IMR-90 (cell line): ENCODE measurements at regions not wholly inside any gene's neighbourhood (a gene's known extent, or its start where the extent isn't known, plus 50 kb on each side); places are given as distances from the start of the nearest gene placed in this dataset.

Experiments used
- ATAC-seq: fragments of 200-7000 bp; cut with Tn5 transposase; 2 replicates; pipeline ENCODE4 v1.9.1; 2020; ENCODE audit warnings: low read depth, mild to moderate bottlenecking, moderate library complexity
- BruUV-seq: library from RNA; stranded (reverse); fragments of 400-500 nt; replicated peaks from 2 replicates; lab custom pipeline; 2021; lab: Mats Ljungman, UMichigan
- CTCF ChIA-PET: fragments of 300-600 bp; formaldehyde crosslinking; extraction: SDS; loops from one replicate; lab custom pipeline; 2021; ENCODE audit warnings: antibody characterized with exemption; lab: Yijun Ruan, JAX
- POLR2A ChIA-PET: fragments of 300-600 bp; sonication (Branson Sonifier 250); formaldehyde crosslinking; loops from one replicate; lab custom pipeline; 2022; ENCODE audit warnings: antibody characterized with exemption; ENCODE audit not compliant: unreplicated experiment; lab: Charles Lee
- DNase-seq: peaks from one replicate; pipeline ENCODE4 v3.0.0; 2013
- H2AFZ ChIP-seq: replicated peaks from 2 replicates; pipeline ENCODE3; 2013; ENCODE audit warnings: low read length, mild to moderate bottlenecking; ENCODE audit not compliant: poor library complexity
- H2AK5ac ChIP-seq: 2 replicates; pipeline ENCODE4 v1.6.1; 2013; ENCODE audit warnings: low read depth, low read length, inconsistent platforms
- H2AK9ac ChIP-seq: replicated peaks from 2 replicates; pipeline ENCODE3; 2013; ENCODE audit warnings: mild to moderate bottlenecking, low read depth, low read length, moderate library complexity; ENCODE audit not compliant: poor library complexity
- H2BK120ac ChIP-seq: 2 replicates; pipeline ENCODE4 v1.6.1; 2013; ENCODE audit warnings: low read depth, low read length, inconsistent platforms
- H2BK15ac ChIP-seq: 3 replicates; pipeline ENCODE4 v1.6.1; 2013; ENCODE audit warnings: low read depth, low read length, inconsistent platforms
- H2BK20ac ChIP-seq: 2 replicates; pipeline ENCODE4 v1.6.1; 2013; ENCODE audit warnings: low read depth, mild to moderate bottlenecking, inconsistent platforms, low read length, moderate library complexity
- H2BK5ac ChIP-seq: 2 replicates; pipeline ENCODE4 v1.6.1; 2013; ENCODE audit warnings: mild to moderate bottlenecking, low read depth, low read length, inconsistent platforms; ENCODE audit not compliant: poor library complexity, severe bottlenecking
- H3K14ac ChIP-seq: replicated peaks from 2 replicates; pipeline ENCODE4 v1.6.1; 2013; ENCODE audit warnings: low read depth, low read length, inconsistent platforms
- H3K18ac ChIP-seq: 2 replicates; pipeline ENCODE4 v1.6.1; 2013; ENCODE audit warnings: low read depth, low read length, control low read depth
- H3K23ac ChIP-seq: 2 replicates; pipeline ENCODE4 v1.6.1; 2013; ENCODE audit warnings: low read depth, low read length, inconsistent platforms
- H3K27ac ChIP-seq: 2 replicates; pipeline ENCODE4 v1.5.1; 2013; ENCODE audit warnings: mild to moderate bottlenecking, control low read depth, low read length; ENCODE audit not compliant: insufficient read depth
- H3K27me3 ChIP-seq: 2 replicates; pipeline ENCODE4 v1.6.1; 2013; ENCODE audit warnings: low read length; ENCODE audit not compliant: control insufficient read depth, insufficient read depth
- H3K36me3 ChIP-seq: 2 replicates; pipeline ENCODE4 v1.6.1; 2013; ENCODE audit warnings: low read length, mixed read lengths; ENCODE audit not compliant: control insufficient read depth, insufficient read depth
- H3K4ac ChIP-seq: 2 replicates; pipeline ENCODE4 v1.6.1; 2013; ENCODE audit warnings: low read depth, low read length, inconsistent platforms
- H3K4me1 ChIP-seq: 2 replicates; pipeline ENCODE4 v1.6.1; 2013; ENCODE audit warnings: low read length, mixed read lengths; ENCODE audit not compliant: control insufficient read depth, insufficient read depth
- H3K4me2 ChIP-seq: 2 replicates; pipeline ENCODE4 v1.6.1; 2013; ENCODE audit warnings: low read depth, mild to moderate bottlenecking, control low read depth, low read length, moderate library complexity
- H3K4me3 ChIP-seq: 2 replicates; pipeline ENCODE4 v1.5.1; 2013; ENCODE audit warnings: low read depth, mild to moderate bottlenecking, control low read depth, low read length, moderate library complexity; ENCODE audit not compliant: insufficient read depth
- H3K56ac ChIP-seq: 2 replicates; pipeline ENCODE4 v1.6.1; 2013; ENCODE audit warnings: low read length, inconsistent platforms; ENCODE audit not compliant: insufficient read depth; ENCODE audit errors: extremely low read depth
- H3K79me1 ChIP-seq, 2 experiments: 2 replicates each; pipeline ENCODE4 v1.6.1; 2013; ENCODE audit warnings: low read length in 2 of 2, inconsistent platforms in 1 of 2, low read depth in 1 of 2
- H3K9ac ChIP-seq: 2 replicates; pipeline ENCODE4 v1.6.1; 2013; ENCODE audit warnings: low read depth, low read length, control low read depth
- H3K9me1 ChIP-seq: 2 replicates; pipeline ENCODE4 v1.6.1; 2013; ENCODE audit warnings: low read length, inconsistent platforms; ENCODE audit not compliant: insufficient read depth
- H3K9me3 ChIP-seq: 2 replicates; pipeline ENCODE4 v1.6.1; 2013; ENCODE audit warnings: low read length; ENCODE audit not compliant: control insufficient read depth, insufficient read depth
- H4K20me1 ChIP-seq: 2 replicates; pipeline ENCODE4 v1.6.1; 2013; ENCODE audit warnings: low read length, inconsistent platforms; ENCODE audit not compliant: insufficient read depth
- H4K5ac ChIP-seq: 2 replicates; pipeline ENCODE4 v1.6.1; 2013; ENCODE audit warnings: mild to moderate bottlenecking, low read depth, low read length, control low read depth
- H4K8ac ChIP-seq, 2 experiments: 2 replicates each; pipeline ENCODE4 v1.6.1; 2013; ENCODE audit warnings: low read depth in 2 of 2, low read length in 2 of 2, control low read depth in 1 of 2, inconsistent platforms in 1 of 2
- H4K91ac ChIP-seq: 2 replicates; pipeline ENCODE4 v1.6.1; 2013; ENCODE audit warnings: low read depth, low read length, inconsistent platforms; ENCODE audit not compliant: insufficient read depth
- CHD1 ChIP-seq: IDR thresholded peaks from 2 replicates; pipeline ENCODE4 v1.6.1; 2012; ENCODE audit warnings: low read depth, low read length, improper control_type of control experiment
- MAZ ChIP-seq: IDR thresholded peaks from 2 replicates; pipeline ENCODE4 v1.6.1; 2012; ENCODE audit warnings: low read depth, mild to moderate bottlenecking, low read length, improper control_type of control experiment, moderate library complexity, borderline replicate concordance
- WGBS, 2 experiments: methylation state at CpG; one replicate each; pipeline versions ENCODE4 v1.1.5 to v1.1.7; 2013; ENCODE audit warnings: missing lambda C conversion rate in 2 of 2; ENCODE audit not compliant: insufficient read length in 1 of 2; ENCODE audit errors: extremely low coverage in 2 of 2; 5-methylcytosine and 5-hydroxymethylcytosine counted together
- dilution Hi-C: fragments of 300-500 bp; cut with HindIII; formaldehyde crosslinking; loops from one replicate; pipeline ENCODE4 v1.14.3; 2018; ENCODE audit warnings: low sequenced_read_pairs; ENCODE audit not compliant: unreplicated experiment
- in situ Hi-C: fragments of 300-500 bp; cut with MboI; formaldehyde crosslinking; loops from 3 replicates; pipeline ENCODE4 v1.14.3; 2019; ENCODE audit warnings: low sequenced_read_pairs, inconsistent platforms, mixed read lengths
- intact Hi-C: fragments of 100-400 bp; cut with micrococcal nuclease; formaldehyde crosslinking; loops from 2 replicates; pipeline ENCODE4 v1.10.0; 2022

DNA sequence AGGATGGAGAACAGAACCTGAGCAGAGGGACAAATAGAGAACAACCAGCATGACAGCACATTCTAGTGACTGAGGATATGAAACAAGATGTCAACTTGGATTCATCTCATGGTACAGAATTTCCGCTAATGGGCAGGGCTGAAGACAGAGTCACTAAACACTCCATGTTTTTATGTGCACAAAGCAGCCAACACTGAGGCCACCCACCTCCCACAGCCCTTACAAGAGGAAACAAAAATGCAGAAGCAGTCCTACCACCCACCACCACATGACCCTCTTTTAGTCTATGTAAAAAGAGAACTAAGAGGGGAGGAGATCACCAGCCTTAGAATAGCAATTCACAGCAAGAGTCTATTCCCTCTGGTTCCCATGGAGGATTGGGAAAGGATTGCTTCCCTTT, 131.4 kb upstream of the UBE2E2 start:
- Histone ChIP-seq H3K27ac (no peak overlapping the region), H2BK120ac (no peak overlapping the region), H3K27me3 (peaks cover 4% of the 10 kb centered on the region; the same call in 1 of the 2 replicates), H2AK9ac (no peak overlapping the region), H3K9me3 (no peaks in the 10 kb centered on the region), H3K23ac (no peak overlapping the region), H3K9me1 (no peaks in the 10 kb centered on the region), H2BK20ac (no peak overlapping the region), H3K79me1 (no peaks in the 10 kb centered on the region), H3K4me3 (no peak overlapping the region), H3K4me2 (no peak overlapping the region), H4K5ac (no peak overlapping the region), H3K4ac (no peak overlapping the region), H2AK5ac (no peak overlapping the region), H2BK15ac (no peak overlapping the region), H3K18ac (no peak overlapping the region), H3K36me3 (no peaks in the 10 kb centered on the region), H3K9ac (no peak overlapping the region), H4K20me1 (no peaks in the 10 kb centered on the region), H2BK5ac (no peak overlapping the region), H3K56ac (no peak overlapping the region), H2AFZ (no peak overlapping the region), H3K14ac (no peak overlapping the region), H3K4me1 (no peaks in the 10 kb centered on the region), H4K8ac (no peak overlapping the region), H4K91ac (no peak overlapping the region)
- dilution Hi-C loops (no loop called here), intact Hi-C loops (no loop called here), in situ Hi-C loops (no loop called here)
- TF ChIP-seq MAZ (no peak), CHD1 (no peak)
- 71% methylated on average over 1 of the region's 1 CpG; no CpG with 5 or more reads in 1 of the 2 experiments for WGBS, 2 experiments
- BruUV-seq, result no TSS peak
- ChIA-PET CTCF (no interaction called here), POLR2A (no interaction called here)
- ATAC-seq (no peak), DNase-seq (no peak)
